NB4 (cell line): ENCODE measurements at regions not wholly inside any gene's neighbourhood (a gene's known extent, or its start where the extent isn't known, plus 50 kb on each side); places are given as distances from the start of the nearest gene placed in this dataset.

Source experiments
- CTCF ChIP-seq: IDR thresholded peaks from one replicate; pipeline ENCODE4 v1.5.1; 2012; ENCODE audit warnings: low read depth, low read length
- MYC ChIP-seq: IDR thresholded peaks from 2 replicates; pipeline ENCODE4 v1.6.1; 2011; ENCODE audit warnings: low read depth, low read length
- POLR2A ChIP-seq: IDR thresholded peaks from 2 replicates; pipeline ENCODE4 v1.6.1; 2011; ENCODE audit warnings: mild to moderate bottlenecking; ENCODE audit not compliant: insufficient read length; ENCODE audit errors: extremely low read depth

- TF ChIP-seq CTCF, result no peak
- TF ChIP-seq POLR2A, result no peak
- TF ChIP-seq MYC, result no peak
Observed at GRCh38 chr21:32909393-32909792, 116.3 kb upstream of the OLIG2 start.
